HG03571 (cell line): ENCODE measurements at regions not wholly inside any gene's neighbourhood (a gene's known extent, or its start where the extent isn't known, plus 50 kb on each side); places are given as distances from the start of the nearest gene placed in this dataset.
"Not testable (repeated sequence)": the region's sequence is repeated elsewhere in the genome, so short reads cannot be mapped to it uniquely, and the experiment has no call there.

ENCODE experiments used
- ATAC-seq: cut with Tn5 transposase; IDR thresholded peaks from one replicate; pipeline ENCODE4 v1.9.1; 2021; ENCODE audit not compliant: unreplicated experiment

GRCh38 chr18:22728481-22729105 lies 204.5 kb upstream of the RBBP8 start:
- no peak for ATAC-seq

- ATAC-seq = no peak
Measured at GRCh38 chr18:22731398-22731797, 201.7 kb upstream of the RBBP8 start.

GRCh38 chr18:22734105-22734661 lies 198.9 kb upstream of the RBBP8 start:
- no peak for ATAC-seq

GRCh38 chr18:22734791-22735627 lies 198.1 kb upstream of the RBBP8 start:
- no peak for ATAC-seq

- ATAC-seq = no peak
Measured at GRCh38 chr18:22737054-22737453, 196.1 kb upstream of the RBBP8 start.

- no peak for ATAC-seq
Measured at GRCh38 chr18:22739061-22739642, 194.0 kb upstream of the RBBP8 start.

GRCh38 chr18:22739789-22740188 lies 193.3 kb upstream of the RBBP8 start:
- ATAC-seq = no peak

GRCh38 chr18:22741318-22741717 lies 191.8 kb upstream of the RBBP8 start:
- ATAC-seq = no peak

GRCh38 chr18:22742409-22742808 lies 190.7 kb upstream of the RBBP8 start:
- ATAC-seq = no peak

- ATAC-seq = no peak
Measured at GRCh38 chr18:22745966-22746365, 187.2 kb upstream of the RBBP8 start.

- ATAC-seq = no peak
Measured at GRCh38 chr18:22752014-22752413, 181.1 kb upstream of the RBBP8 start.

GRCh38 chr18:22753130-22753831 lies 179.8 kb upstream of the RBBP8 start:
- no peak for ATAC-seq

- not testable (repeated sequence) for ATAC-seq
Measured at GRCh38 chr18:22764005-22764404, 169.1 kb upstream of the RBBP8 start.

- ATAC-seq = no peak
Measured at GRCh38 chr18:22765896-22766295, 167.2 kb upstream of the RBBP8 start.

GRCh38 chr18:22767653-22768052 lies 165.5 kb upstream of the RBBP8 start:
- no peak for ATAC-seq

- no peak for ATAC-seq
Measured at GRCh38 chr18:22773944-22774343, 159.2 kb upstream of the RBBP8 start.

GRCh38 chr18:22778996-22779395 lies 154.1 kb upstream of the RBBP8 start:
- ATAC-seq = no peak

GRCh38 chr18:22783245-22783644 lies 149.9 kb upstream of the RBBP8 start:
- no peak for ATAC-seq

GRCh38 chr18:22783662-22784076 lies 149.5 kb upstream of the RBBP8 start:
- no peak for ATAC-seq

GRCh38 chr18:22789052-22789451 lies 144.1 kb upstream of the RBBP8 start:
- no peak for ATAC-seq

GRCh38 chr18:22789600-22789999 lies 143.5 kb upstream of the RBBP8 start:
- ATAC-seq = no peak
